ENCODE measurements at regions not wholly inside any gene's neighbourhood (a gene's known extent, or its start where the extent isn't known, plus 50 kb on each side); places are given as distances from the start of the nearest gene placed in this dataset.

GRCh38 chr2:137729305-137729704 is 235.0 kb upstream of the HNMT start:
- no peak for DNase-seq (ENCODE audit: low read depth, low spot score)

DNA sequence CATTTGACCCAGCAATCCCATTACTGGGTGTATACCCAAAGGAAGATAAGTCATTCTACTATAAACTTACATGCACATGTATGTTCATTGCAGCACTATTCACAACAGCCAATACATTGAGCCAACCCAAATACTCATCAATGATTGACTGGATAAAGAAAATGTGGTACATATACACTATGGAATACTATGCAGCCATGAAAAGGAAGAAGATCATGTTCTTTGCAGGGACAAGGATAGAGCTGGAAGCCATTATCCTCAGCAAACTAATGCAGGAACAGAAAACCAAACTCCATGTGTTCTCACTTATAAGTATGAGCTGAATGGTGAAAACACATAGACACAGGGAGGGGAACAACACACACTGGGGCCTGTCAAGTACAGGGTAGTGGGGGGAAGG is 226.7 kb upstream of the HNMT start:
- DNase-seq (ENCODE audit: low read depth, low spot score) = no peak

GRCh38 chr2:137741784-137742362 is 222.4 kb upstream of the HNMT start:
- no peak for DNase-seq (ENCODE audit: low read depth, low spot score)

- DNase-seq (ENCODE audit: low read depth, low spot score) = no peak
Observed at GRCh38 chr2:137747509-137747908, 216.8 kb upstream of the HNMT start.

DNA sequence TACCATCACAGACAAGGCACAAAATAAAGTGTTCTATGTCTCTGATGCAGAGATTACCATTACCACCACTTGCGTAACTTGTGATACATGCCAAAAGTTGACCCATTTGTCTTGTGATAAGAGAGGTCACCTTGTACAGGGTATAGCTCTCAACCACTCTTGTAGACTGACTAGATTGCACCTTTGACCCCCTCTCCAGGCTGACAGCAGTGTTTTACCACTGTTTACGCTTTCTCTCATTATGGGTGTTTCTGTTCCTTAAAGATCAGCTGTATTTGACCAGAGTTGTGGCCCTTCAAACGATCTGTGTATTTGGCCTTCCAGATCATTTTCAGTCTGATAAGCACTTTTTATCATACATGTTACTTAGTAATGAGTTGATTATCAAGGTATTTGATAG is 215.7 kb upstream of the HNMT start:
- DNase-seq (ENCODE audit: low read depth, low spot score) = no peak

DNA sequence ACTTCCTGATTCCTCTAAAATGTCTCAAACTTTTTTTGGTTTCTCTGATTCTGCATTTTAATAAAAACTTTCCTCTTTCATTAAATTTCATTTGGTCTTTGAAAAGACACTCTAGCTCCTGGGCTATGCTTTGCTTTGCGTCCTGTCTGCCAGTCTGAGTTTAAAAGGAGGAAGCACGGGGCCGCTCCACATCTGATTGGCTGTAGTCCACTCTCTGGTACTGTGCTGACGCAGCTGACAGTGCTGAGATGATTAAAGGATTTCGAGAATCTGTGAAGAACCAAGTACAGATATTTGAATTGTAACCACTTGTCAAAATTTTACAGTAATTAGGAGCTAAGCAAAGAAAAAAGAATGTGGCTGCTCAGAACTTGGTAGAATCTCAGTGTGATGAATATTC is 199.6 kb upstream of the HNMT start:
- no peak for DNase-seq (ENCODE audit: low read depth, low spot score)

- no peak for DNase-seq (ENCODE audit: low read depth, low spot score)
Observed at GRCh38 chr2:137769406-137769805, 194.9 kb upstream of the HNMT start.

GRCh38 chr2:137770166-137770565 is 194.1 kb upstream of the HNMT start:
- no peak for DNase-seq (ENCODE audit: low read depth, low spot score)

DNA sequence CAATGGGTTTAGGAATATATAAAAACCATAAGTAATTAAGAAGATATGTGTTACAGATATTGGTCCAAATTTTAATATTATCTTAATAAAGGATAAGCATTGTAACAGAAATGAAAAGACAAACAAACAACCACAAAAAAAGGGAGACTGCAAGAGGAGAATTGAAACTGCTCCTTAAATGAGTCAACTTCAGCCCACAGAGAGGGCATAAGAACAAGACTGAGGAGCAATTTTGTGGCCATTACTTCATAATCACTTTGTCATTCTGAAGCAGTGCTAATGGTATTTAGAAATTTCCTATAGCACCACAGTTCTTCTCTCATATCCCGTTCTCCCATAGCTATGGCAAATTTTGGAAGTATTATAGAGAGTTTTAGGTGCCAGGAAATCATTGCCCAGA is 193.2 kb upstream of the HNMT start:
- no peak for DNase-seq (ENCODE audit: low read depth, low spot score)

DNA sequence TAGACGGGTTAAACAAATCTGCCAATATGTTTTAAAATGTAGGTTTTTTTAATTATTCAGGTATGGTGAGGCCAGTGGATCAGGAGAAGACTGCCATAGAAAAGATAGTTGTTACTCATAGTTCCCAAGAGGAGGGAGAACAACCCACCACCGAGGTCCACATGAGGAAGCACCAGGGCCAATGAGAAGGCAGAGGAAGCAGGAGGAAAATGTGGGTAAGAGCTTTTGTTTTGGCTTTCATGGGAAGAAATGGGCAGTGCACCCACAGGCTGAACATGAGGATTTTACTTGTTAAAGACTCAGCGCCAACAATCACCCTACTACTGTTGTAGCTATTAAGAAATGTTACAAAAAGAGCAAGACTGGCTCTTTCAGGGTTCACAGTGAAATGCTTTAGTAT is 191.8 kb upstream of the HNMT start:
- DNase-seq (ENCODE audit: low read depth, low spot score) = no peak

- DNase-seq (ENCODE audit: low read depth, low spot score) = no peak
Observed at GRCh38 chr2:137775529-137775928, 188.7 kb upstream of the HNMT start.

DNA sequence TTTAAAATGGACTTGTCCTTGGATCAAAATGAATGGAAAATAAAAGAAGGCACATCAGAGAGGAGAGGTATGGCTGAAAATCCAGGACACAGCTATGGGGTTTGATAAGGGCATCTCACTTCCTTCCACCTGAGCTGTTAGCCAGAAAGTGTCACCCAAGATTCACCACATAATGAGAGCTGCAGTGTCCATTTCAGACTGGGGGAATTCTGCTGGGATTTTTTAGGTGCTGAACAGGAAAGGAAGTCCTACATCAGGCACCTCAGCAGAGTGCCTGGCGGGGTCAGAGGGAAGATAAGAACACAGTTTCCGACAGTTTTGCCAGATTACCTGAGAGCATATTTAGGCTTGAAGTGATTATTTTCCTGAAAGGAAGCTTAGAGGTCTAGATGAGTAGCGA is 187.6 kb upstream of the HNMT start:
- DNase-seq (ENCODE audit: low read depth, low spot score) = no peak

GRCh38 chr2:137797641-137798040 is 166.6 kb upstream of the HNMT start:
- no peak for DNase-seq (ENCODE audit: low read depth, low spot score)

GRCh38 chr2:137799600-137799999 is 164.7 kb upstream of the HNMT start:
- DNase-seq (ENCODE audit: low read depth, low spot score) = no peak

DNA sequence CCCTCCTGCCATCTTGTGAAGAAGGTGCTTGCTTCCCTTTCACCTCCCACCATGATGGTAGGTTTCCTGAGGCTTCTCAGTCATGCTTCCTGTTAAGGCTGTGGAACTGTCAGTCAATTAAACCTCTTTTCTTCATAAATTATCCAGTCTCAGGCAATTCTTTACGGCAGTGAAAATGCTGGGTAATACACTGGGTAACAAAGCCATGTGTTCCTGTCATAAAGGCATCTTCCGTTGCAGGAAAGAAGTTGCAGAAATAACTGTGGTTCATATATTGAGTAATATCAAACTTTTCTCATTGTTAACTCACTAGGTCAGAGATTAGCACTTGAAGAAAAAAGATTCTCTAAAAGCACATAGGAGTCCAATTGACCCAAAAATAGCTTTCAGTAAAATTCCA is 163.9 kb upstream of the HNMT start:
- DNase-seq (ENCODE audit: low read depth, low spot score) = no peak

GRCh38 chr2:137801228-137801627 is 163.0 kb upstream of the HNMT start:
- no peak for DNase-seq (ENCODE audit: low read depth, low spot score)

DNA sequence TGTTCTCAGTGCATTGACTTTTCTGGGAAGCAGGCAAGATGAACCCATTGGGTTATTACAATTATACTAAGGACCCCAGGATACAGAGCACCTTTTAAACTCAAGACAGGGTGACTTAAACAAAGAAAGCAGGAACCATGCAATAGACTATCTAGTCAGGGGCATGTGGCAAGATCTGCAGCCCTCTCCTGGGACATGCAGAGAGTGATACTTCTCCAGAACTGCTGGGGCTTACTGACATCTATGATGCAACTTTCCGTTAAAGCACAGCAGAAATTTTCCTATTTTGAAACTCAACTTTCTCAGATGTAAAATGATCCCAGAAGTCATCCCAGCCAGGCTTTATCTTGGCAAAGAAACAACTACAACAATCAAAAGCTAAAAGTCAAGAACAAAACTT is 162.2 kb upstream of the HNMT start:
- DNase-seq (ENCODE audit: low read depth, low spot score) = no peak

- no peak for DNase-seq (ENCODE audit: low read depth, low spot score)
Observed at GRCh38 chr2:137806068-137806805, 158.0 kb upstream of the HNMT start.

GRCh38 chr2:137809252-137809651 is 155.0 kb upstream of the HNMT start:
- DNase-seq (ENCODE audit: low read depth, low spot score) = no peak

- no peak for DNase-seq (ENCODE audit: low read depth, low spot score)
Observed at GRCh38 chr2:137809837-137810236, 154.4 kb upstream of the HNMT start.

DNA sequence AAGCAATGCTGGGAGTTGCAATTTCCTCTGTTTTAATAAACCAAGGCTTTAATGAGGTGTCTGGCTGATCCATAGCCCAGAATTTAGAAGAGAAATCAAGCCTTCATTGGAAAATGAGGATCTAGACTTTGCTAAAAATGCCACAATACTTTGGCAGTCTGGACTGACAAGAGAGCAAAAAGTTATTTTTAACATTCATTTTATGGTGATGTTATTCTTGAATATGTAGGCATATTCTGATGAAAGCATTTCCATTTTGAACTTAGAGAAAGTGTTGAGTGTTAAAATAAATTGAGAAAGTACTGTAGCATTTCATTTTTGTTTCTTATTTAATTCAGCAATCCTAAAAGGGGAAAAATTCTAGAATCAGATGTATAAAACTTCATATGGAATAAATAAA is 151.8 kb upstream of the HNMT start:
- DNase-seq (ENCODE audit: low read depth, low spot score) = no peak

GRCh38 chr2:137813176-137813575 is 151.1 kb upstream of the HNMT start:
- no peak for DNase-seq (ENCODE audit: low read depth, low spot score)

DNA sequence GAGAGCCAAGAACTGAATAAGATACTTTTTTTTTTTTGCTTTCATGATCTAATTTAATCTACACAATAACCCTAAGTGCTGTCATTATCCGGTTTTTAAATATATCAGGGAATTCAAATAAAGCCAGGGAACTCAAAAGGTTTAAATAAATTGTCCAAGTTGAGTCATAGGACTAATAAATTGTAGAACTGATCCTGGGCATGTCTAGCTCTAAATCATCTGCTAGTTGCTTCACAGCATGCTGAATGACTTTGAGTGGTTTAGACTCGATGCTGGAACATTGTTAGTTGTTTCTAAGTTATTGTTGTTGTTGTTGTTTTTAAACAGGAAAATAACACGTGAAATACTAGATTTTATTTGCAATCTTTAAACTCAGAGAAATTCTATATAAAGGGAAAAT is 147.2 kb upstream of the HNMT start:
- no peak for DNase-seq (ENCODE audit: low read depth, low spot score)

GRCh38 chr2:137823196-137823595 is 141.1 kb upstream of the HNMT start:
- no peak for DNase-seq (ENCODE audit: low read depth, low spot score)
